H9 (cell line): ENCODE measurements at regions not wholly inside any gene's neighbourhood (a gene's known extent, or its start where the extent isn't known, plus 50 kb on each side); places are given as distances from the start of the nearest gene placed in this dataset.

Experiments
- DNase-seq: peaks from one replicate; pipeline ENCODE4 v3.0.0-alpha.2; 2017
- H2AFZ ChIP-seq: one replicate; pipeline ENCODE4 v1.6.1; 2013; ENCODE audit warnings: mild to moderate bottlenecking, low read length, control low read depth, moderate library complexity
- H2AK5ac ChIP-seq: 2 replicates; pipeline ENCODE4 v1.6.1; 2013; ENCODE audit warnings: low read length, control low read depth, mixed read lengths; ENCODE audit not compliant: insufficient read length
- H2BK120ac ChIP-seq: one replicate; pipeline ENCODE4 v1.6.1; 2013; ENCODE audit warnings: low read depth, mild to moderate bottlenecking, low read length, control low read depth, inconsistent platforms; ENCODE audit not compliant: poor library complexity, severe bottlenecking
- H2BK12ac ChIP-seq: 2 replicates; pipeline ENCODE4 v1.6.1; 2013; ENCODE audit warnings: low read length, control low read depth, mixed read lengths, low read depth; ENCODE audit not compliant: insufficient read length
- H2BK15ac ChIP-seq: 2 replicates; pipeline ENCODE4 v1.6.1; 2013; ENCODE audit warnings: low read depth, low read length, control low read depth
- H2BK20ac ChIP-seq: one replicate; pipeline ENCODE4 v1.6.1; 2013; ENCODE audit warnings: low read depth, mild to moderate bottlenecking, low read length, control low read depth, inconsistent platforms; ENCODE audit not compliant: poor library complexity, severe bottlenecking
- H2BK5ac ChIP-seq: 2 replicates; pipeline ENCODE4 v1.6.1; 2013; ENCODE audit warnings: low read length, control low read depth, mixed read lengths; ENCODE audit not compliant: insufficient read length
- H3K14ac ChIP-seq: 2 replicates; pipeline ENCODE4 v1.6.1; 2013; ENCODE audit warnings: low read length, control low read depth; ENCODE audit not compliant: insufficient read depth
- H3K18ac ChIP-seq: 2 replicates; pipeline ENCODE4 v1.6.1; 2013; ENCODE audit warnings: low read depth, mild to moderate bottlenecking, mixed read lengths, low read length, control low read depth; ENCODE audit not compliant: insufficient read length
- H3K23ac ChIP-seq: 2 replicates; pipeline ENCODE4 v1.6.1; 2013; ENCODE audit warnings: low read length, control low read depth, mixed read lengths, low read depth; ENCODE audit not compliant: insufficient read length
- H3K23me2 ChIP-seq: 2 replicates; pipeline ENCODE4 v1.6.1; 2013; ENCODE audit warnings: low read depth, mild to moderate bottlenecking, mixed read lengths, low read length, control low read depth; ENCODE audit not compliant: insufficient read length, poor library complexity, severe bottlenecking
- H3K27ac ChIP-seq: 2 replicates; pipeline ENCODE4 v1.5.1; 2013; ENCODE audit warnings: low read length, control low read depth, mixed read lengths, low read depth; ENCODE audit not compliant: insufficient read length
- H3K27me3 ChIP-seq: 2 replicates; pipeline ENCODE4 v1.6.1; 2013; ENCODE audit warnings: low read length, control low read depth, inconsistent platforms; ENCODE audit not compliant: insufficient read depth
- H3K4ac ChIP-seq: 2 replicates; pipeline ENCODE4 v1.6.1; 2013; ENCODE audit warnings: low read depth, mild to moderate bottlenecking, control low read depth, inconsistent platforms, low read length, moderate library complexity
- H3K4me1 ChIP-seq: 2 replicates; pipeline ENCODE4 v1.6.1; 2013; ENCODE audit warnings: low read length, control low read depth, inconsistent platforms; ENCODE audit not compliant: insufficient read depth
- H3K4me2 ChIP-seq: 2 replicates; pipeline ENCODE4 v1.6.1; 2013; ENCODE audit warnings: low read length, control low read depth, mixed read lengths; ENCODE audit not compliant: insufficient read length, insufficient read depth
- H3K56ac ChIP-seq: 2 replicates; pipeline ENCODE4 v1.6.1; 2013; ENCODE audit warnings: low read depth, mild to moderate bottlenecking, mixed read lengths, low read length, control low read depth; ENCODE audit not compliant: insufficient read length
- H3K79me1 ChIP-seq: 2 replicates; pipeline ENCODE4 v1.6.1; 2013; ENCODE audit warnings: low read depth, mild to moderate bottlenecking, moderate library complexity, low read length, control low read depth, inconsistent platforms; ENCODE audit not compliant: insufficient read depth, poor library complexity, severe bottlenecking
- H3K79me2 ChIP-seq: 2 replicates; pipeline ENCODE4 v1.6.1; 2013; ENCODE audit warnings: low read length, control low read depth, inconsistent platforms; ENCODE audit not compliant: insufficient read depth
- H3K9ac ChIP-seq: 2 replicates; pipeline ENCODE4 v1.6.1; 2013; ENCODE audit warnings: low read length, control low read depth, mixed read lengths; ENCODE audit not compliant: insufficient read length; ENCODE audit errors: extremely low read depth
- H3K9me3 ChIP-seq: one replicate; pipeline ENCODE4 v1.6.1; 2013; ENCODE audit warnings: low read depth, low read length, inconsistent platforms; ENCODE audit not compliant: control insufficient read depth
- H3T11ph ChIP-seq: one replicate; pipeline ENCODE4 v1.6.1; 2013; ENCODE audit warnings: mild to moderate bottlenecking, low read length, control low read depth, inconsistent platforms
- H4K20me1 ChIP-seq: one replicate; pipeline ENCODE4 v1.6.1; 2013; ENCODE audit not compliant: control insufficient read depth, insufficient read length, insufficient read depth
- H4K5ac ChIP-seq: 2 replicates; pipeline ENCODE4 v1.6.1; 2013; ENCODE audit warnings: low read depth, mild to moderate bottlenecking, mixed read lengths, low read length, control low read depth; ENCODE audit not compliant: insufficient read length
- H4K8ac ChIP-seq: replicated peaks from 2 replicates; pipeline ENCODE4 v1.6.1; 2013; ENCODE audit warnings: low read length, control low read depth, mixed read lengths, low read depth; ENCODE audit not compliant: insufficient read length
- H4K91ac ChIP-seq: 2 replicates; pipeline ENCODE4 v1.6.1; 2013; ENCODE audit warnings: low read depth, mild to moderate bottlenecking, moderate library complexity, mixed read lengths, low read length, control low read depth; ENCODE audit not compliant: insufficient read length
- H3K27ac Mint-ChIP-seq, 3 experiments: 2 replicates in 2 of 3; 3 replicates in 1 of 3; pipeline ENCODE4 v1.8.0; 2020 to 2021; ENCODE audit warnings: mixed read lengths in 3 of 3, mild to moderate bottlenecking in 1 of 3, moderate library complexity in 1 of 3
- H3K27me3 Mint-ChIP-seq: 2 replicates; pipeline ENCODE4 v1.8.0; 2021; ENCODE audit warnings: low read depth, mild to moderate bottlenecking, moderate library complexity, mixed read lengths
- H3K36me3 Mint-ChIP-seq, 3 experiments: 2 replicates in 2 of 3; 3 replicates in 1 of 3; pipeline ENCODE4 v1.8.0; 2020 to 2021; ENCODE audit warnings: low read depth in 3 of 3, mixed read lengths in 3 of 3; ENCODE audit not compliant: insufficient read depth in 1 of 3
- H3K4me1 Mint-ChIP-seq, 2 experiments: 2 replicates each; pipeline ENCODE4 v1.8.0; 2020; ENCODE audit warnings: mixed read lengths in 2 of 2
- H3K4me3 Mint-ChIP-seq, 2 experiments: 2 replicates in 1 of 2; 3 replicates in 1 of 2; pipeline ENCODE4 v1.8.0; 2020 to 2021; ENCODE audit warnings: mild to moderate bottlenecking in 2 of 2, mixed read lengths in 2 of 2, moderate library complexity in 1 of 2
- H3K9me3 Mint-ChIP-seq, 2 experiments: 2 replicates in 1 of 2; 3 replicates in 1 of 2; pipeline ENCODE4 v1.8.0; 2020; ENCODE audit warnings: mild to moderate bottlenecking in 2 of 2, mixed read lengths in 2 of 2, moderate library complexity in 1 of 2
- CTCF ChIP-seq: fragments of 200-600 bp; sonication (generic); conservative IDR thresholded peaks from 3 replicates; pipeline ENCODE4 v1.8.0; 2021; ENCODE audit warnings: antibody characterized with exemption, mild to moderate bottlenecking
- WGBS: extraction: QIAGEN DNeasy Blood & Tissue Kit; methylation state at CpG from one replicate; pipeline ENCODE4 v1.1.7; 2013; ENCODE audit warnings: missing lambda C conversion rate, low lambda C conversion rate, mixed read lengths; ENCODE audit not compliant: insufficient read length; ENCODE audit errors: extremely low coverage; 5-methylcytosine and 5-hydroxymethylcytosine counted together

- DNase-seq = no peak
- H3K23me2 ChIP-seq = no peaks in the 10 kb centered on the region
These were observed 60.5 kb upstream of the TFPI start for GRCh38 chr2:187614756-187615155.

More at GRCh38 chr2:187614756-187615155, 60.5 kb upstream of the TFPI start:
- no peak overlapping the region for H2BK5ac ChIP-seq
- no peaks in the 10 kb centered on the region for H3K9me3 Mint-ChIP-seq
- H3T11ph ChIP-seq = no peak overlapping the region
- no peak overlapping the region for H3K56ac ChIP-seq
- no peak overlapping the region for H2AK5ac ChIP-seq
- H3K14ac ChIP-seq = no peak overlapping the region
- no peak overlapping the region for H2BK12ac ChIP-seq
- no peak for TF ChIP-seq CTCF
- no peaks in the 10 kb centered on the region for H3K36me3 Mint-ChIP-seq
- H3K4me3 Mint-ChIP-seq = no peak overlapping the region
- H3K9me3 ChIP-seq = no peaks in the 10 kb centered on the region
- no peak overlapping the region for H3K27ac Mint-ChIP-seq
- peaks cover 6% of the 10 kb centered on the region; the same call in 1 of the 2 replicates for H3K4me1 ChIP-seq
- H3K27me3 ChIP-seq = no peaks in the 10 kb centered on the region
- H2BK15ac ChIP-seq = no peak overlapping the region
- H4K8ac ChIP-seq = no peak overlapping the region
- no CpG with 5 or more reads among the region's 2 CpGs for WGBS
- H3K18ac ChIP-seq = no peak overlapping the region
- H2BK20ac ChIP-seq = no peak overlapping the region
- H2BK120ac ChIP-seq = no peak overlapping the region
- no peaks in the 10 kb centered on the region for H3K79me2 ChIP-seq
- H3K79me1 ChIP-seq = no peaks in the 10 kb centered on the region
- peaks cover 28 to 38% of the 10 kb centered on the region in 2 experiments for H3K4me1 Mint-ChIP-seq
- H3K23ac ChIP-seq = no peak overlapping the region
- H3K27ac ChIP-seq = no peak overlapping the region
- no peak overlapping the region for H2AFZ ChIP-seq
- no peak overlapping the region for H3K4ac ChIP-seq
- no peak overlapping the region for H4K91ac ChIP-seq
- no peaks in the 10 kb centered on the region for H4K20me1 ChIP-seq
- H4K5ac ChIP-seq = no peak overlapping the region
- H3K4me2 ChIP-seq = no peak overlapping the region
- no peak overlapping the region for H3K9ac ChIP-seq
- H3K27me3 Mint-ChIP-seq = no peaks in the 10 kb centered on the region; the same call in 1 of the 2 replicates
